H1 (cell line): ENCODE measurements at regions not wholly inside any gene's neighbourhood (a gene's known extent, or its start where the extent isn't known, plus 50 kb on each side); places are given as distances from the start of the nearest gene placed in this dataset.

Experiments
- CTCF ChIA-PET: fragments of 300-600 bp; sonication (Branson Sonifier 250); formaldehyde crosslinking; loops from one replicate; lab custom pipeline; 2021; ENCODE audit not compliant: partially characterized antibody; lab: Charles Lee
- POLR2A ChIA-PET: fragments of 300-600 bp; sonication (Branson Sonifier 250); formaldehyde crosslinking; loops from one replicate; lab custom pipeline; 2021; ENCODE audit warnings: inconsistent platforms; ENCODE audit not compliant: partially characterized antibody; lab: Charles Lee
- DNase-seq, 2 experiments: peaks; one replicate each; pipeline versions ENCODE4 v3.0.0 to v3.0.0-alpha.2; 2010 to 2022; ENCODE audit warnings: low spot score in 2 of 2, low read depth in 1 of 2, mixed read lengths in 1 of 2
- FAIRE-seq: peaks from 2 replicates; lab custom pipeline; 2011; peaks lifted over from hg19 to GRCh38; lab: Jason Lieb, UNC
- H2AFZ ChIP-seq: 2 replicates; pipeline ENCODE4 v1.8.1; 2012; ENCODE audit warnings: low read length, inconsistent platforms
- H2AK5ac ChIP-seq: 2 replicates; pipeline ENCODE4 v1.6.1; 2013; ENCODE audit warnings: low read depth, low read length
- H2BK120ac ChIP-seq: replicated peaks from 2 replicates; pipeline ENCODE3; 2013; ENCODE audit warnings: low read depth, low read length, inconsistent platforms
- H2BK12ac ChIP-seq: 2 replicates; pipeline ENCODE4 v1.6.1; 2013; ENCODE audit warnings: low read depth, low read length
- H2BK15ac ChIP-seq: 2 replicates; pipeline ENCODE4 v1.6.1; 2013; ENCODE audit warnings: low read length
- H2BK20ac ChIP-seq: 2 replicates; pipeline ENCODE4 v1.6.1; 2013; ENCODE audit warnings: low read length
- H2BK5ac ChIP-seq: 2 replicates; pipeline ENCODE4 v1.6.1; 2013; ENCODE audit warnings: low read depth, low read length
- H3K14ac ChIP-seq: 2 replicates; pipeline ENCODE4 v1.6.1; 2013; ENCODE audit warnings: inconsistent platforms; ENCODE audit not compliant: insufficient read length
- H3K18ac ChIP-seq: 2 replicates; pipeline ENCODE4 v1.6.1; 2013; ENCODE audit warnings: low read length; ENCODE audit errors: extremely low read depth
- H3K23ac ChIP-seq: 2 replicates; pipeline ENCODE4 v1.6.1; 2013; ENCODE audit warnings: inconsistent platforms; ENCODE audit not compliant: insufficient read length
- H3K23me2 ChIP-seq: 2 replicates; pipeline ENCODE4 v1.6.1; 2013; ENCODE audit warnings: low read depth, low read length
- H3K27ac ChIP-seq: 2 replicates; pipeline ENCODE4 v1.6.1; 2011; ENCODE audit warnings: low read depth, low read length, inconsistent platforms
- H3K27me3 ChIP-seq, 4 experiments: replicated peaks in 1 of 4; 1 replicate in 1 of 4; 2 replicates in 3 of 4; pipeline versions ENCODE4 v1.6.1 to v1.8.1; 2011 to 2013; ENCODE audit warnings: low read length in 3 of 4, mild to moderate bottlenecking in 3 of 4, inconsistent platforms in 2 of 4, mixed read lengths in 2 of 4, moderate library complexity in 1 of 4; ENCODE audit not compliant: control insufficient read depth in 3 of 4, insufficient read depth in 3 of 4; ENCODE audit errors: extremely low read depth in 1 of 4
- H3K36me3 ChIP-seq, 4 experiments: 2 replicates each; pipeline versions ENCODE4 v1.6.1 to v1.8.1; 2011 to 2013; ENCODE audit warnings: mild to moderate bottlenecking in 4 of 4, low read length in 3 of 4, moderate library complexity in 2 of 4, control low read depth in 1 of 4, inconsistent platforms in 1 of 4; ENCODE audit not compliant: insufficient read depth in 4 of 4, control insufficient read depth in 2 of 4
- H3K4ac ChIP-seq: replicated peaks from 2 replicates; pipeline ENCODE3; 2013; ENCODE audit warnings: low read length, low read depth, mixed read lengths, inconsistent platforms; ENCODE audit not compliant: insufficient read length
- H3K4me1 ChIP-seq, 4 experiments: replicated peaks in 1 of 4; 1 replicate in 1 of 4; 2 replicates in 3 of 4; pipeline versions ENCODE4 v1.6.1 to v1.8.1; 2011 to 2013; ENCODE audit warnings: low read length in 3 of 4, inconsistent platforms in 2 of 4, mixed read lengths in 1 of 4; ENCODE audit not compliant: insufficient read depth in 4 of 4, control insufficient read depth in 3 of 4
- H3K4me2 ChIP-seq, 2 experiments: 2 replicates each; pipeline versions ENCODE4 v1.6.1 to v1.8.1; 2011 to 2013; ENCODE audit warnings: low read depth in 2 of 2, low read length in 2 of 2, control low read depth in 1 of 2, inconsistent platforms in 1 of 2, mild to moderate bottlenecking in 1 of 2; ENCODE audit not compliant: insufficient read depth in 1 of 2
- H3K4me3 ChIP-seq, 4 experiments: fragments of 200-600, 300-600 bp in 1 of 4; sonication (generic), shearing (Covaris generic), sonication (Bioruptor Twin) in 1 of 4; 2 replicates each; pipeline versions ENCODE4 v1.5.1 to v1.8.1; 2011 to 2016; ENCODE audit warnings: low read length in 4 of 4, low read depth in 3 of 4, control low read depth in 2 of 4, inconsistent platforms in 2 of 4, mild to moderate bottlenecking in 2 of 4, mixed read lengths in 1 of 4, moderate library complexity in 1 of 4; ENCODE audit not compliant: insufficient read depth in 2 of 4; ENCODE audit errors: extremely low read depth in 1 of 4
- H3K56ac ChIP-seq: replicated peaks from 2 replicates; pipeline ENCODE3; 2013; ENCODE audit warnings: low read depth, mild to moderate bottlenecking, mixed read lengths, low read length, inconsistent platforms; ENCODE audit not compliant: insufficient read length
- H3K79me1 ChIP-seq: 2 replicates; pipeline ENCODE4 v1.6.1; 2013; ENCODE audit warnings: low read depth, low read length, control low read depth
- H3K79me2 ChIP-seq, 2 experiments: 2 replicates each; pipeline versions ENCODE4 v1.6.1 to v1.8.1; 2012 to 2013; ENCODE audit warnings: low read length in 2 of 2, mild to moderate bottlenecking in 2 of 2, inconsistent platforms in 1 of 2; ENCODE audit not compliant: insufficient read depth in 2 of 2, control insufficient read depth in 1 of 2
- H3K9ac ChIP-seq, 4 experiments: replicated peaks in 1 of 4; 1 replicate in 1 of 4; 2 replicates in 3 of 4; pipeline versions ENCODE4 v1.6.1 to v1.8.1; 2011 to 2013; ENCODE audit warnings: low read depth in 3 of 4, low read length in 3 of 4, control low read depth in 2 of 4, mild to moderate bottlenecking in 2 of 4, moderate library complexity in 2 of 4, inconsistent platforms in 1 of 4; ENCODE audit errors: extremely low read depth in 1 of 4
- H3K9me3 ChIP-seq, 2 experiments: 2 replicates each; pipeline versions ENCODE4 v1.6.1 to v1.8.1; 2012 to 2013; ENCODE audit warnings: mild to moderate bottlenecking in 2 of 2, moderate library complexity in 2 of 2, control low read depth in 1 of 2, inconsistent platforms in 1 of 2, low read depth in 1 of 2, low read length in 1 of 2, mixed read lengths in 1 of 2; ENCODE audit not compliant: insufficient read depth in 2 of 2
- H4K20me1 ChIP-seq, 2 experiments: replicated peaks in 1 of 2; 2 replicates each; pipeline versions ENCODE3 to v1.8.1; 2011 to 2013; ENCODE audit warnings: inconsistent platforms in 2 of 2, low read length in 2 of 2, mild to moderate bottlenecking in 1 of 2; ENCODE audit not compliant: insufficient read depth in 2 of 2, control insufficient read depth in 1 of 2
- H4K5ac ChIP-seq: 2 replicates; pipeline ENCODE4 v1.6.1; 2013; ENCODE audit warnings: low read length, low read depth, mixed read lengths, inconsistent platforms; ENCODE audit not compliant: insufficient read length
- H4K8ac ChIP-seq: 2 replicates; pipeline ENCODE4 v1.8.0; 2013; ENCODE audit warnings: mild to moderate bottlenecking, moderate library complexity, low read length, inconsistent platforms; ENCODE audit not compliant: insufficient read depth; ENCODE audit errors: extremely low read depth
- H4K91ac ChIP-seq: replicated peaks from 2 replicates; pipeline ENCODE3; 2013; ENCODE audit warnings: low read length, mixed read lengths, inconsistent platforms; ENCODE audit not compliant: insufficient read length
- CBX8 ChIP-seq: fragments of 300-800, 300-1000 bp; sonication (generic); IDR thresholded peaks from 2 replicates; pipeline ENCODE4 v1.7.1; 2016; ENCODE audit warnings: low read depth, low read length, borderline replicate concordance
- FOSL1 ChIP-seq: IDR thresholded peaks from 2 replicates; pipeline ENCODE4 v1.6.1; 2011; ENCODE audit warnings: mild to moderate bottlenecking, low read depth, low read length, moderate library complexity; ENCODE audit not compliant: insufficient read depth
- GABPA ChIP-seq: IDR thresholded peaks from 2 replicates; pipeline ENCODE4 v1.6.1; 2011; ENCODE audit warnings: mild to moderate bottlenecking, low read length, moderate library complexity, borderline replicate concordance; ENCODE audit not compliant: insufficient read depth
- GTF2F1 ChIP-seq: IDR thresholded peaks from 2 replicates; pipeline ENCODE4 v1.6.1; 2012; ENCODE audit warnings: low read depth, low read length, improper control_type of control experiment, borderline replicate concordance
- KDM1A ChIP-seq: fragments of 200-600, 300-600 bp; sonication (generic); IDR thresholded peaks from 2 replicates; pipeline ENCODE4 v1.7.1; 2016; ENCODE audit warnings: mild to moderate bottlenecking, low read length, borderline replicate concordance
- PHF8 ChIP-seq: fragments of 200-600 bp; sonication (generic); conservative IDR thresholded peaks from 2 replicates; pipeline ENCODE4 v1.7.1; 2012; ENCODE audit warnings: low read depth, mild to moderate bottlenecking, inconsistent platforms, low read length, moderate library complexity
- POU5F1 ChIP-seq: IDR thresholded peaks from 2 replicates; pipeline ENCODE4 v1.6.1; 2011; ENCODE audit warnings: low read depth, mild to moderate bottlenecking, low read length, moderate library complexity
- RBBP5 ChIP-seq: IDR thresholded peaks from 2 replicates; pipeline ENCODE4 v1.7.1; 2012; ENCODE audit warnings: low read depth, mild to moderate bottlenecking, inconsistent platforms, low read length, moderate library complexity, borderline replicate concordance
- RFX5 ChIP-seq: IDR thresholded peaks from 2 replicates; pipeline ENCODE4 v1.6.1; 2011; ENCODE audit warnings: low read depth, low read length, improper control_type of control experiment, borderline replicate concordance
- RNF2 ChIP-seq: fragments of 200-900, 300-1000 bp; sonication (generic); IDR thresholded peaks from 2 replicates; pipeline ENCODE4 v1.7.1; 2016; ENCODE audit warnings: borderline replicate concordance, low read depth, mild to moderate bottlenecking, antibody characterized with exemption, low read length; ENCODE audit not compliant: poor library complexity, severe bottlenecking; ENCODE audit errors: missing control alignments
- SAP30 ChIP-seq: fragments of 300-600 bp; sonication (generic); IDR thresholded peaks from 2 replicates; pipeline ENCODE4 v1.7.1; 2012; ENCODE audit warnings: low read length, moderate library complexity, mild to moderate bottlenecking, inconsistent platforms; ENCODE audit not compliant: insufficient read depth, insufficient replicate concordance
- TAF1 ChIP-seq: IDR thresholded peaks from 2 replicates; pipeline ENCODE4 v1.6.1; 2011; ENCODE audit warnings: mild to moderate bottlenecking, low read depth, low read length
- WGBS, 2 experiments: shearing (Covaris generic) in 1 of 2; methylation state at CpG; one replicate each; pipeline versions ENCODE4 v1.1.6 to v1.1.7; 2013 to 2015; ENCODE audit warnings: low lambda C conversion rate in 2 of 2, mixed read lengths in 2 of 2, inconsistent platforms in 1 of 2, low coverage in 1 of 2, missing lambda C conversion rate in 1 of 2; ENCODE audit not compliant: insufficient replicate concordance in 2 of 2, insufficient coverage in 1 of 2, insufficient read length in 1 of 2; ENCODE audit errors: extremely low coverage in 1 of 2, missing lambda C conversion rate in 1 of 2; 5-methylcytosine and 5-hydroxymethylcytosine counted together

- CTCF ChIA-PET = no interaction called here
- no peak overlapping the region for H3K4me3 ChIP-seq
- H2BK15ac ChIP-seq = no peak overlapping the region
- no peak overlapping the region for H2AFZ ChIP-seq
- no peaks in the 10 kb centered on the region for H3K27me3 ChIP-seq
- no peak overlapping the region for H3K9ac ChIP-seq
- no peak for DNase-seq
- no peak overlapping the region for H2BK20ac ChIP-seq
- POLR2A ChIA-PET = no interaction called here
- H4K91ac ChIP-seq = no peak overlapping the region
- H3K23ac ChIP-seq = no peak overlapping the region
- no peak overlapping the region for H3K27ac ChIP-seq
- H2BK12ac ChIP-seq = no peak overlapping the region
- H2BK5ac ChIP-seq = no peak overlapping the region
- H3K79me2 ChIP-seq = no peaks in the 10 kb centered on the region
- no peak overlapping the region for H3K4me2 ChIP-seq
- H3K4me1 ChIP-seq = no peaks in the 10 kb centered on the region
- H4K20me1 ChIP-seq = no peaks in the 10 kb centered on the region
- H2AK5ac ChIP-seq = no peak overlapping the region
- H3K4ac ChIP-seq = no peak overlapping the region
- no peaks in the 10 kb centered on the region for H3K23me2 ChIP-seq
- no peaks in the 10 kb centered on the region for H3K79me1 ChIP-seq
- no peak overlapping the region for H3K18ac ChIP-seq
- no peak for FAIRE-seq
- no peaks in the 10 kb centered on the region for H3K36me3 ChIP-seq
- no peaks in the 10 kb centered on the region for H3K9me3 ChIP-seq
- H3K14ac ChIP-seq = no peak overlapping the region
- no peak overlapping the region for H3K56ac ChIP-seq
- no peak overlapping the region for H4K5ac ChIP-seq
- no peak overlapping the region for H2BK120ac ChIP-seq
- 92% methylated on average over 2 of the region's 2 CpGs; no CpG with 5 or more reads in 1 of the 2 experiments for WGBS, 2 experiments
- no peak overlapping the region for H4K8ac ChIP-seq
- no peak for TF ChIP-seq GTF2F1
- TF ChIP-seq CBX8 = no peak
- no peak for TF ChIP-seq SAP30
- TF ChIP-seq RNF2 = no peak
- no peak for TF ChIP-seq KDM1A
- no peak for TF ChIP-seq FOSL1
- no peak for TF ChIP-seq RBBP5
- no peak for TF ChIP-seq GABPA
- no peak for TF ChIP-seq RFX5
- TF ChIP-seq TAF1 = no peak
- no peak for TF ChIP-seq PHF8
- no peak for TF ChIP-seq POU5F1
Measured at GRCh38 chr1:188641566-188642211, 1812.9 kb downstream of the PLA2G4A start.
